Fibroblast of pulmonary artery (primary cell): ENCODE measurements at regions not wholly inside any gene's neighbourhood (a gene's known extent, or its start where the extent isn't known, plus 50 kb on each side); places are given as distances from the start of the nearest gene placed in this dataset.
"Not testable (repeated sequence)": the region's sequence is repeated elsewhere in the genome, so short reads cannot be mapped to it uniquely, and the experiment has no call there.

Source experiments
- DNase-seq: peaks from one replicate; pipeline ENCODE4 v3.0.0-alpha.2; 2010; ENCODE audit warnings: low read depth
- H3K4me3 ChIP-seq: replicated peaks from 2 replicates; pipeline ENCODE4 v1.5.1; 2011; ENCODE audit warnings: low read depth, mild to moderate bottlenecking, control low read depth, low read length, moderate library complexity

GRCh38 chr9:41279437-41279836 lies 90.3 kb upstream of the ZNG1F start:
- H3K4me3 ChIP-seq, DNase-seq: not testable (repeated sequence)

DNA sequence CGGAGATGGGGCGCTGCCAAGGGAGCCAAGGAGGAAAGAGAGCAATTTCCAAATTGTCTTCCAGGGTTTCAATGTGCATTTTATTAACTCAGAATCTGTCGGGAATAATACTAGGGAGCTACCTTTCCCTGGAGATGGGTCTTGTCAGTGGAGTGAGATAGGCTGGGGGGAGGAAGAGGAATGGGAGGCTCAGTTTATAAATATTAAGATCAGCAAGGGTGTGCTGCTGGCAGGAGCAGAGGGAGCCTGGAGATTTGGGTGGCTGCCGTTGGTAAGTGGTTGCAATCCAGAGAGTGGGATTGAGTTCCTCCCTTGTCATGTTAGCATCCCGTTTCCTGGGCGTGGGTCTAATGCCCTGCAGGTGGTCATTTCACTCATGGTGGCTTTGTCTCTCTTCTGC lies 89.9 kb upstream of the ZNG1F start:
- not testable (repeated sequence) for DNase-seq, H3K4me3 ChIP-seq

GRCh38 chr9:41273549-41274267 lies 84.6 kb upstream of the ZNG1F start:
- H3K4me3 ChIP-seq, result peak overlapping the region; percentile 40
- peak; percentile 44 for DNase-seq

DNA sequence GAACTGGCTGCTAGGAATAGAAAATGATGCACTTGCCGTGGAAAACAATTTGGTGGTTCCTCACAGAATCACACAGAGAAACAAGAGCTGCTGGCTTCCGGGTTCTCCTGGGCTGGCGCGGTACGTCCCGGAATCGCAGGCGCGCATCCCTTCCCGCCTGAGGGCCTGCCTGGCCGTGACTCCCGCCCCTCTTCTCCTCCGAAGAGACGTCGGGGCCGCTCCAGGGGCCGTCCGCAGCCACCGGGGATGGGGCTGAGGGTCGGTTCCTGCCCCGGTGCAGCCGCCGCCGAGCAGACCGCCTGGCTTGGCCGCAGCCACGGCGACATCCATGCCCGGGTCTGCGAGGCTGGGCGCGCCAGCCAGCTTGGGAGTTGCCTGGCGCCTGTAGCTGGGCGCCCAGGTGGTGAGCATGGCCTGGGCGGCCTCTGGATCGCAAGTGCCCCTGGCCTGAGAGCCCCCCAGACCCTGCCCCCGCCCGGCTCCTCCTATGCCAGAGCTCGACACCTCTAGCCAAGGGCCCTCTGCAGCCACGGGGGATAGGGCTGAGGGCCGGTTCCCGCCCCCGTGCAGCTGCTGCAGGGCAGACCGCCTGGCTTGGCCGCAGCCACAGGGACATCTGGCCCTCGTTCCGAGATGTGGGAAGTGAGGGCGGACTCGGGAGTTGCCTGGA lies 83.9 kb upstream of the ZNG1F start:
- not testable (repeated sequence) for H3K4me3 ChIP-seq, DNase-seq

DNA sequence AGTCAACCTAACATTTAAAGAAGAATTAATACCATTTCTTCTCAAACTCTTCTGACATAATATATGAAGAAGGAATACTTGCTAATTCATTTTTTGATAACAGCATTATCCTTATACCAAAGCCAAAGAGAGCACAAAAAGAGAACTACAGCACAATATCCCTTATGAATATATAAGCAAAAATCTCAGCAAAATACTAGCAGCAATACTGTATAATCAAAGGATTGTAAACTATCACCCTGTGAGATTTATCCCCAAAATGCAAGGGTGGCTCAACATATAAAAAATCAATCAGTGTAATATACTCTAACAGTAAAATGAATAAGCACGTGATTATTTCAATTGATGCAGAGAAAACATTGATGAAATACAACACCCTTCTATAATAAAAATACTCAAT lies 81.9 kb upstream of the ZNG1F start:
- not testable (repeated sequence) for H3K4me3 ChIP-seq, DNase-seq

DNA sequence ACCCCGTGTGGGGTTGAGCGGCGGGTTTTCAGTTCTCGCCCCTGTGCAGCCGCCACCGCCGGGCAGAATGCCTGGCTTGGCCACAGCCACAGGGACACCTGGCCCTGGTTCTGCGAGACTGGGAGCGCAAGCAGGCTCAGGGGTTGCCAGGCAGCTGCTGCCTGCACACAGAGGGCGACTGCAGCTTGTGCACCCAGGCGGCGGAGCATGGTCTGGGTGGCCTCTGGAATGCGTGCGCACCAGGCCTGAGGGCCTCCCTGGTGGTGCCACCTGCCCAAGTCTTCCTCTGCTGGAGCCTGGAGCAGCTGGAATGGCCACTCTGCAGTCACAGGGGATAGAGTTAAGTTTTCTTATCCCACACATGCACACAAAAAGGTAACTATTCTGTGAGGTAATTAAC lies 80.4 kb upstream of the ZNG1F start:
- not testable (repeated sequence) for DNase-seq, H3K4me3 ChIP-seq

DNA sequence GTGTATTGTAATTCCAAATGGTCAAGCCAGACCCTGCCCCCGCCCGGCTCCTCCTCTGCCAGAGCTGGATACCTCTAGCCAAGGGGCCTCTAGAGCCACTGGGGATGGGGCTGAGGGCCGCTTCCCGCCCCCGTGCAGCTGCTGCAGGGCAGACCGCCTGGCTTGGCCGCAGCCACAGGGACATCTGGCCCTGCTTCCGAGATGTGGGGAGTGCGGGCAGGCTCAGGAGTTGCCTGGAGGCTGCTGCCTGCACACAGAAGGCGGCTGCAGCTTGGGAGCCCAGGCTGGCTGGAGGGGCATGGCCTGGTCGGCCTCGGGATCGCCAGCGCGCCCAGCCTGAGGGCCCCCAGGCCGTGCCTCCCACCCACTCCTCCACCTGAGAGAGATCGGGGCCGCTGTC lies 79.9 kb upstream of the ZNG1F start:
- DNase-seq, H3K4me3 ChIP-seq: not testable (repeated sequence)

- H3K4me3 ChIP-seq, DNase-seq: not testable (repeated sequence)
Measured at GRCh38 chr9:41266602-41267001, 77.5 kb upstream of the ZNG1F start.

DNA sequence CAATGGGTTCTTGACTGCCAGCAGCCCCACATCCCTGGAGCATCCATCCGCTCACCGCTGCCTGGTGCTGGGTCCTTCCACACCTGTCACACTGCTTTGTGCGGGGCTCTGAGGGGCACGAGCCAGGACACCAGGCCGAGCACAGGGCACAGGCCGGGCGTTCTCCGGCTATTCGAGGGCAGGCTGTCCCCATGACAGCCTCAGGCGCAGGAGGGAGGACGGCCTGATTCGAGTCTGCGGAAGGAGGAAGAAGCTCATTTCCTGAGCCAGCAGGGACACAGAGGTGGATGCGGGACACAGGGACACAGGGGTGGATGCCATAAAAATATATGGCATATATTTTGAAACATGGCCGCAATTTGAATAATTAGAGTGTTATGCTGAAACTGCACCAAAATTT lies 76.9 kb upstream of the ZNG1F start:
- not testable (repeated sequence) for DNase-seq, H3K4me3 ChIP-seq

DNA sequence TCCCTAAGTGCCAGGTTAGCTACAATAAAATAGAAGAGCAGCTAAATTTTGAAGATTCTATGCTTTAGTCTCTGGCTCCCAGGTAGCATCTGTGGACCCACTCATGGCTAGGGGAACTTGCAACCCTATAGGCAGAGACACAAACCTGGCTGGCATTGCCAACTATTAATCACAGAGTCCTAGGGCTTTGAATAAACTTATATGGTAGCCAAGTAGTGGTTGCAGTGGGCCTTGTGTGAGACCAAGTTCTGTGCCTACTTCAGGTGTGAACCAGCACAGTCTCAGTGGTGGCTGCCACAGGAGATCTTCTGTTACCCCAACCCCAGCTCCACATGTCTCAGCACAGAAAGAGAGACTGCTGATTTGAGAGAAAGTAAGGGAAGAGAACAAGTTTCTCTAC lies 62.9 kb upstream of the ZNG1F start:
- not testable (repeated sequence) for H3K4me3 ChIP-seq, DNase-seq

DNA sequence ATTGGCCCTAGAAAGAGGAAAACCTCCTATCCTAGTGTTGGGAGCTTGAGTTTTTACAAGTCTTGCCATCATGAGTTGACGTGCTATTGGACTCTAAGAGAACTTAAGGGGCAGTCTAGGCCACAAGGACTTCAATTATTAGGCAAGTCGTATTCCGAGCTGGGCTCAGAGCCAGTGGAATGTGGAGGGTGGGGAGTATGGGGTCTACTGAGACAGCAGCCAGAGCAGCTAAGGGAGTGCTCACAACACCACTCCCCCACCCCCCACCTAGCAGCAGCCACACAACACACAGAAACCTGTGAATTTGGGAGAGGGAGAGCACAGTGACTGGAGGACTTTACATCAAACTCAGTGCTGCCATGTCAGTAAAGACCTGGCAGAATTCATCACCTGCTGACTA lies 62.0 kb upstream of the ZNG1F start:
- DNase-seq, H3K4me3 ChIP-seq: not testable (repeated sequence)

GRCh38 chr9:41246702-41247101 lies 57.6 kb upstream of the ZNG1F start:
- DNase-seq, H3K4me3 ChIP-seq: not testable (repeated sequence)
